NCI-H524 (cell line): ENCODE measurements at regions not wholly inside any gene's neighbourhood (a gene's known extent, or its start where the extent isn't known, plus 50 kb on each side); places are given as distances from the start of the nearest gene placed in this dataset.

Experiments
- DNase-seq, 2 experiments: peaks; one replicate each; lab custom pipeline; 2025; lab: John Stamatoyannopoulos, UW

- DNase-seq: no peak
Measured at GRCh38 chr2:5067816-5068215, 624.4 kb upstream of the SOX11 start.

GRCh38 chr2:5070257-5070656 lies 621.9 kb upstream of the SOX11 start:
- no peak for DNase-seq

GRCh38 chr2:5074733-5075132 lies 617.5 kb upstream of the SOX11 start:
- no peak for DNase-seq

- peak in 1 of 2 experiments; percentile 2 for DNase-seq
Measured at GRCh38 chr2:5076599-5076998, 615.6 kb upstream of the SOX11 start.

GRCh38 chr2:5077479-5078089 lies 614.6 kb upstream of the SOX11 start:
- peak in 1 of 2 experiments; percentile 22 for DNase-seq

- DNase-seq: no peak
Measured at GRCh38 chr2:5083402-5083801, 608.8 kb upstream of the SOX11 start.

GRCh38 chr2:5089409-5089808 lies 602.8 kb upstream of the SOX11 start:
- no peak for DNase-seq

- DNase-seq: no peak
Measured at GRCh38 chr2:5093056-5093455, 599.1 kb upstream of the SOX11 start.

- no peak for DNase-seq
Measured at GRCh38 chr2:5093518-5093917, 598.7 kb upstream of the SOX11 start.

GRCh38 chr2:5094192-5094591 lies 598.0 kb upstream of the SOX11 start:
- DNase-seq: no peak

GRCh38 chr2:5098286-5098685 lies 593.9 kb upstream of the SOX11 start:
- DNase-seq: no peak

GRCh38 chr2:5102823-5103222 lies 589.4 kb upstream of the SOX11 start:
- no peak for DNase-seq

- DNase-seq: no peak
Measured at GRCh38 chr2:5111581-5111980, 580.6 kb upstream of the SOX11 start.

GRCh38 chr2:5119046-5119445 lies 573.1 kb upstream of the SOX11 start:
- no peak for DNase-seq

- no peak for DNase-seq
Measured at GRCh38 chr2:5121121-5121520, 571.1 kb upstream of the SOX11 start.

GRCh38 chr2:5121642-5122041 lies 570.5 kb upstream of the SOX11 start:
- DNase-seq: no peak

GRCh38 chr2:5123582-5124196 lies 568.5 kb upstream of the SOX11 start:
- no peak for DNase-seq

GRCh38 chr2:5125017-5125730 lies 567.0 kb upstream of the SOX11 start:
- peak in 1 of 2 experiments; percentile 14 for DNase-seq

- DNase-seq: no peak
Measured at GRCh38 chr2:5132281-5132680, 559.9 kb upstream of the SOX11 start.

GRCh38 chr2:5140347-5140746 lies 551.8 kb upstream of the SOX11 start:
- no peak for DNase-seq

GRCh38 chr2:5144159-5144558 lies 548.0 kb upstream of the SOX11 start:
- no peak for DNase-seq

GRCh38 chr2:5145053-5145452 lies 547.1 kb upstream of the SOX11 start:
- no peak for DNase-seq

- DNase-seq: no peak
Measured at GRCh38 chr2:5145801-5146200, 546.4 kb upstream of the SOX11 start.
